ENCODE measurements at regions not wholly inside any gene's neighbourhood (a gene's known extent, or its start where the extent isn't known, plus 50 kb on each side); places are given as distances from the start of the nearest gene placed in this dataset.

- TF ChIP-seq CTCF (IDR thresholded peaks at IDR 0.05; ENCODE audit: low read depth, low read length) (no peak), EZH2phosphoT487 (IDR thresholded peaks at IDR 0.05; ENCODE audit: low read depth) (no peak)
These were observed 650.8 kb downstream of the MCTP2 start for GRCh38 chr15:94882071-94882712.

All from OCI-LY3 (cell line).